ENCODE measurements at regions not wholly inside any gene's neighbourhood (a gene's known extent, or its start where the extent isn't known, plus 50 kb on each side); places are given as distances from the start of the nearest gene placed in this dataset.

DNA sequence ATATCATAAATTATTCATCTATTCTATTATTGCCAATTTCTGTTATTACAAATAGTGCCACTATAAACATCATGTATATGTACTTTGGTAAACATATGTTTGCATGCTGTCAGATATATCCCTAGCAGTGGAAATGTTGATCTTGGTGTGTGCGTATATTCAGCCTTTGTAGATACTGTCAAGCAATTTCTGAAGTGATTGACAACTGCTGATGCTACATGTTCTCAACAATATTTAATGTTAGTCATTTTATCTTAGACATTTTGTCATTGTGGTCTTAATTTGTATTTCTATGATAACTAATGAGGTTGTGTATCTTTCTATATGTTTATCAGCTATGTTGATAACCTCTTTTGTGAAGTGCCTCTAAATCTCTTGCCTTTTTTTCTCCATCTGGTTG lies 186.5 kb upstream of the NRG3 start (continued):
- TF ChIP-seq, protein P1, sequence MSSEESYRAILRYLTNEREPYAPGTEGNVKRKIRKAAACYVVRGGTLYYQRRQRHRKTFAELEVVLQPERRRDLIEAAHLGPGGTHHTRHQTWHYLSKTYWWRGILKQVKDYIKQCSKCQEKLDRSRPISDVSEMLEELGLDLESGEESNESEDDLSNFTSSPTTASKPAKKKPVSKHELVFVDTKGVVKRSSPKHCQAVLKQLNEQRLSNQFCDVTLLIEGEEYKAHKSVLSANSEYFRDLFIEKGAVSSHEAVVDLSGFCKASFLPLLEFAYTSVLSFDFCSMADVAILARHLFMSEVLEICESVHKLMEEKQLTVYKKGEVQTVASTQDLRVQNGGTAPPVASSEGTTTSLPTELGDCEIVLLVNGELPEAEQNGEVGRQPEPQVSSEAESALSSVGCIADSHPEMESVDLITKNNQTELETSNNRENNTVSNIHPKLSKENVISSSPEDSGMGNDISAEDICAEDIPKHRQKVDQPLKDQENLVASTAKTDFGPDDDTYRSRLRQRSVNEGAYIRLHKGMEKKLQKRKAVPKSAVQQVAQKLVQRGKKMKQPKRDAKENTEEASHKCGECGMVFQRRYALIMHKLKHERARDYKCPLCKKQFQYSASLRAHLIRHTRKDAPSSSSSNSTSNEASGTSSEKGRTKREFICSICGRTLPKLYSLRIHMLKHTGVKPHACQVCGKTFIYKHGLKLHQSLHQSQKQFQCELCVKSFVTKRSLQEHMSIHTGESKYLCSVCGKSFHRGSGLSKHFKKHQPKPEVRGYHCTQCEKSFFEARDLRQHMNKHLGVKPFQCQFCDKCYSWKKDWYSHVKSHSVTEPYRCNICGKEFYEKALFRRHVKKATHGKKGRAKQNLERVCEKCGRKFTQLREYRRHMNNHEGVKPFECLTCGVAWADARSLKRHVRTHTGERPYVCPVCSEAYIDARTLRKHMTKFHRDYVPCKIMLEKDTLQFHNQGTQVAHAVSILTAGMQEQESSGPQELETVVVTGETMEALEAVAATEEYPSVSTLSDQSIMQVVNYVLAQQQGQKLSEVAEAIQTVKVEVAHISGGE (CRISPR knock-in tag; IDR thresholded peaks at IDR 0.05): no peak
- TF ChIP-seq, protein P2, sequence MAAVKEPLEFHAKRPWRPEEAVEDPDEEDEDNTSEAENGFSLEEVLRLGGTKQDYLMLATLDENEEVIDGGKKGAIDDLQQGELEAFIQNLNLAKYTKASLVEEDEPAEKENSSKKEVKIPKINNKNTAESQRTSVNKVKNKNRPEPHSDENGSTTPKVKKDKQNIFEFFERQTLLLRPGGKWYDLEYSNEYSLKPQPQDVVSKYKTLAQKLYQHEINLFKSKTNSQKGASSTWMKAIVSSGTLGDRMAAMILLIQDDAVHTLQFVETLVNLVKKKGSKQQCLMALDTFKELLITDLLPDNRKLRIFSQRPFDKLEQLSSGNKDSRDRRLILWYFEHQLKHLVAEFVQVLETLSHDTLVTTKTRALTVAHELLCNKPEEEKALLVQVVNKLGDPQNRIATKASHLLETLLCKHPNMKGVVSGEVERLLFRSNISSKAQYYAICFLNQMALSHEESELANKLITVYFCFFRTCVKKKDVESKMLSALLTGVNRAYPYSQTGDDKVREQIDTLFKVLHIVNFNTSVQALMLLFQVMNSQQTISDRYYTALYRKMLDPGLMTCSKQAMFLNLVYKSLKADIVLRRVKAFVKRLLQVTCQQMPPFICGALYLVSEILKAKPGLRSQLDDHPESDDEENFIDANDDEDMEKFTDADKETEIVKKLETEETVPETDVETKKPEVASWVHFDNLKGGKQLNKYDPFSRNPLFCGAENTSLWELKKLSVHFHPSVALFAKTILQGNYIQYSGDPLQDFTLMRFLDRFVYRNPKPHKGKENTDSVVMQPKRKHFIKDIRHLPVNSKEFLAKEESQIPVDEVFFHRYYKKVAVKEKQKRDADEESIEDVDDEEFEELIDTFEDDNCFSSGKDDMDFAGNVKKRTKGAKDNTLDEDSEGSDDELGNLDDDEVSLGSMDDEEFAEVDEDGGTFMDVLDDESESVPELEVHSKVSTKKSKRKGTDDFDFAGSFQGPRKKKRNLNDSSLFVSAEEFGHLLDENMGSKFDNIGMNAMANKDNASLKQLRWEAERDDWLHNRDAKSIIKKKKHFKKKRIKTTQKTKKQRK (IDR thresholded peaks at IDR 0.05; ENCODE audit: low read depth, low read length): no peak
- TF ChIP-seq, protein P3, sequence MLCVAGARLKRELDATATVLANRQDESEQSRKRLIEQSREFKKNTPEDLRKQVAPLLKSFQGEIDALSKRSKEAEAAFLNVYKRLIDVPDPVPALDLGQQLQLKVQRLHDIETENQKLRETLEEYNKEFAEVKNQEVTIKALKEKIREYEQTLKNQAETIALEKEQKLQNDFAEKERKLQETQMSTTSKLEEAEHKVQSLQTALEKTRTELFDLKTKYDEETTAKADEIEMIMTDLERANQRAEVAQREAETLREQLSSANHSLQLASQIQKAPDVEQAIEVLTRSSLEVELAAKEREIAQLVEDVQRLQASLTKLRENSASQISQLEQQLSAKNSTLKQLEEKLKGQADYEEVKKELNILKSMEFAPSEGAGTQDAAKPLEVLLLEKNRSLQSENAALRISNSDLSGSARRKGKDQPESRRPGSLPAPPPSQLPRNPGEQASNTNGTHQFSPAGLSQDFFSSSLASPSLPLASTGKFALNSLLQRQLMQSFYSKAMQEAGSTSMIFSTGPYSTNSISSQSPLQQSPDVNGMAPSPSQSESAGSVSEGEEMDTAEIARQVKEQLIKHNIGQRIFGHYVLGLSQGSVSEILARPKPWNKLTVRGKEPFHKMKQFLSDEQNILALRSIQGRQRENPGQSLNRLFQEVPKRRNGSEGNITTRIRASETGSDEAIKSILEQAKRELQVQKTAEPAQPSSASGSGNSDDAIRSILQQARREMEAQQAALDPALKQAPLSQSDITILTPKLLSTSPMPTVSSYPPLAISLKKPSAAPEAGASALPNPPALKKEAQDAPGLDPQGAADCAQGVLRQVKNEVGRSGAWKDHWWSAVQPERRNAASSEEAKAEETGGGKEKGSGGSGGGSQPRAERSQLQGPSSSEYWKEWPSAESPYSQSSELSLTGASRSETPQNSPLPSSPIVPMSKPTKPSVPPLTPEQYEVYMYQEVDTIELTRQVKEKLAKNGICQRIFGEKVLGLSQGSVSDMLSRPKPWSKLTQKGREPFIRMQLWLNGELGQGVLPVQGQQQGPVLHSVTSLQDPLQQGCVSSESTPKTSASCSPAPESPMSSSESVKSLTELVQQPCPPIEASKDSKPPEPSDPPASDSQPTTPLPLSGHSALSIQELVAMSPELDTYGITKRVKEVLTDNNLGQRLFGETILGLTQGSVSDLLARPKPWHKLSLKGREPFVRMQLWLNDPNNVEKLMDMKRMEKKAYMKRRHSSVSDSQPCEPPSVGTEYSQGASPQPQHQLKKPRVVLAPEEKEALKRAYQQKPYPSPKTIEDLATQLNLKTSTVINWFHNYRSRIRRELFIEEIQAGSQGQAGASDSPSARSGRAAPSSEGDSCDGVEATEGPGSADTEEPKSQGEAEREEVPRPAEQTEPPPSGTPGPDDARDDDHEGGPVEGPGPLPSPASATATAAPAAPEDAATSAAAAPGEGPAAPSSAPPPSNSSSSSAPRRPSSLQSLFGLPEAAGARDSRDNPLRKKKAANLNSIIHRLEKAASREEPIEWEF (IDR thresholded peaks at IDR 0.05; ENCODE audit: insufficient replicate concordance, low read depth, low read length): no peak
- no peak for TF ChIP-seq TBL1XR1 (IDR thresholded peaks at IDR 0.05; ENCODE audit: low read depth, low read length)
